Stimulated activated CD8-positive, alpha-beta memory T cell treated with anti-CD3 and anti-CD28 coated beads, Interleukin-12 subunit alpha, Interleukin-12 subunit beta, amount 100 ng/mL, for 1 hour (primary cell): ENCODE measurements at regions not wholly inside any gene's neighbourhood (a gene's known extent, or its start where the extent isn't known, plus 50 kb on each side); places are given as distances from the start of the nearest gene placed in this dataset.

ENCODE experiments used
- DNase-seq: peaks from one replicate; pipeline ENCODE4 v3.0.0-alpha.2; 2020; ENCODE audit warnings: low read depth

DNA sequence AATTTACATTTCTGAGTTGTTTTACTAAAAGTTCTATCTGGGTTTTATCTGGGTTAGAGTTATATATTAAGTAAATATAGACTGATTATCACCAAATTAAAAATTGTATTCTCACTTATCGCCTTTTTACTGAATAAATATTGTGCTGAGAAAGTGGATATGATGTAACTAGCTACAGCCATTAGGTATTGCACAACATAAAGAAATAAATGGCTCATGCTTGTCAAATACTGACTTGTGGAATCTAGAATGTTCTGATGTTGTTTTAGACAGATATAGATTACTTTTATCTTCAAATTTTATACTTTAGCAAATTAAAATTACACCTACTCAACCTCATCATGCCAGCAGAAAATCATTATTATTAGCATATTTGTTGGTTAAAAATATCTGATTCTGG is 1277.1 kb upstream of the MIR17HG start:
- no peak for DNase-seq

GRCh38 chr13:90070837-90071525 is 1276.5 kb upstream of the MIR17HG start:
- no peak for DNase-seq

- DNase-seq: no peak
These were observed 1262.7 kb upstream of the MIR17HG start for GRCh38 chr13:90084684-90085290.

DNA sequence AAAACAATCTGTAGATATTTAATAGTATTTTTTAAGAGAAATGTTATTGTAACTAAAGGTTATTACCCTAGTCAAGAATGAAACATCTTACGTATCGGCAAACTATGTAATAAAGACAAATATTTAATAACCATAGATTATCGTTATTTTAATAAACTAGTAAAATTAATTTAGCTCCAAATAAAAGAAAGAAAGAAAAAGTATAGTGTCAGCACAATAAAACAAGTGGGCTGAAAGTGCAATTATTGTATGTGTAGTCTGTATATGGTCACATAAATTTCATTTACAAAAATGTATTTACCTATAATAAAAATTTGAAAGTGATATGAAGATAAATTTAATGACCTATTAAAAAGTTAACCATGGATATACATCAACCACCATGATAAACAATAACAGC is 1258.4 kb upstream of the MIR17HG start:
- DNase-seq: no peak

GRCh38 chr13:90091611-90092010 is 1255.9 kb upstream of the MIR17HG start:
- DNase-seq: no peak

DNA sequence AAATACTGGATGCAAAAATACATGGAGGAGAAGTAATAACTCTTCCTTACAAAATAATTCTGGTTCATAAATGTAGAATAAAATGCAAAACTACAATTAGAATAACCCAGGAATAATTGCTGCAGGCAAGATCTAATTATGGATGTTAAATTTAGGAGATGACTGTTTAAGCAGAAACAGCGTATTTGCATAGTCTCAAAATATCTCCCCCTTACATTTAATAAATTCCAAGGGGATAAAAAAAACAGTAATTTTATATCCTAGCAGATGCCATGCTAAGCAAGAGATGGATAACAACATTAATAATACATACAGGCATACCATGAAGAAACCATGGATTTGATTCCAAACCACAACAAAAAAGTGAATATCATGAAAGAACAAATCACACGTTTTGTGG is 1253.1 kb upstream of the MIR17HG start:
- no peak for DNase-seq

DNA sequence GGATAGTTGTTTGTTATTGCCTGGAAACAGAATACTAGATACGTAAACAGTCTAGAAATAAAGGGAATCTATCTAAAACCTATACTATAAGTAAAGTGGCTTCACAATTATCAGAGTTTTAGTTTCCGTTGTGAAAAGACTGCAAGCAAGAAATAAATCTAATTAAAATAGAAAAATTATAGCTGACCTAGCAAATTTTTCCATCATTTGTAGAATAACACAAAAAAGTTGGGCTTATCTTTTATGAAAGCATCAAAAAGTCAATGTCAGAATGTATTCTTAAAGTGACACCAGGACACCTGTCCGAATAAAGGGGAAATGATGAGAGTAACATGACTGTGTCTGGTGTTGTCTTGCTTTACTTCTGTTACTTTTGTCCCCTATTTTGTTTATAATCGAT is 1248.9 kb upstream of the MIR17HG start:
- no peak for DNase-seq

GRCh38 chr13:90099847-90100246 is 1247.6 kb upstream of the MIR17HG start:
- DNase-seq: no peak

GRCh38 chr13:90103099-90103784 is 1244.2 kb upstream of the MIR17HG start:
- DNase-seq: no peak

GRCh38 chr13:90104764-90105163 is 1242.7 kb upstream of the MIR17HG start:
- DNase-seq: no peak

- DNase-seq: no peak
These were observed 1242.2 kb upstream of the MIR17HG start for GRCh38 chr13:90105276-90105675.

- DNase-seq: no peak
These were observed 1241.5 kb upstream of the MIR17HG start for GRCh38 chr13:90105849-90106496.

DNA sequence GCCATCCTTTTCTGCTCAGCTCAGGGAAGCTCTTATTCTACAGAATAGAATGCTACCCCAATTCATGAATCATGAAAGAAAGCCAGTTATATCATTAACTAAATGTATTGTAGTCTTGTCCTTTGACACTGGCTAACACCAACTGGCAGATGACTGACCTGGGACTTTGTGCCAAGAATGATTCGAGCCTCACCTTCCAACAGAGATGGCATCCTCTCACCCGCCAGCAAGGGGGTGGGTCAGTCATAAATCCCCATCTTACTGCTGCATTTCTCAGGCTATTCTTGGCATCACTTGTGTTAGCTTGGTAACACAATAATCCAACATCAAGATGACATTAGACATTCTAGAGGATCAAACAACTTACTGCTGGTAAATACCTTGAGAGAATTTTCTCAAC is 1239.8 kb upstream of the MIR17HG start:
- DNase-seq: no peak

- DNase-seq: no peak
These were observed 1238.9 kb upstream of the MIR17HG start for GRCh38 chr13:90108547-90108946.

DNA sequence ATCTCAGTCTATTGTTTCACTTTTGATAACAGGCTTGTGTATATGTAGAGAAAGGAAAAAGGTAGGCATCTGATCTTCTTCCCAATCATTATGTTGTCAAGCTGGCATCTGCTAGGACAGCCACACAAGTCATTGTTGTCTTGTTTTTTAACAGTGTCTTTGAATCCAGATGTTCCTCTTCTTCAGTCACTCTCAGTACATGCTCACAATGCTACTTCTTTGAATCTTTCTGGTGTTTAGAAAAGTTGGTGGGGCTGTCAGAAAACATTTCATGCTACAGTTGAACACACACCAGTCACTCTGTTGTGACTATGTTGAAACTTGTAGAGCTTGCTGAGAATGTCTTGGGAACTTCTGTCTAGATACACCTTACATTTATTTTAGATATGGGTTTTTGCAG is 1231.4 kb upstream of the MIR17HG start:
- no peak for DNase-seq

DNA sequence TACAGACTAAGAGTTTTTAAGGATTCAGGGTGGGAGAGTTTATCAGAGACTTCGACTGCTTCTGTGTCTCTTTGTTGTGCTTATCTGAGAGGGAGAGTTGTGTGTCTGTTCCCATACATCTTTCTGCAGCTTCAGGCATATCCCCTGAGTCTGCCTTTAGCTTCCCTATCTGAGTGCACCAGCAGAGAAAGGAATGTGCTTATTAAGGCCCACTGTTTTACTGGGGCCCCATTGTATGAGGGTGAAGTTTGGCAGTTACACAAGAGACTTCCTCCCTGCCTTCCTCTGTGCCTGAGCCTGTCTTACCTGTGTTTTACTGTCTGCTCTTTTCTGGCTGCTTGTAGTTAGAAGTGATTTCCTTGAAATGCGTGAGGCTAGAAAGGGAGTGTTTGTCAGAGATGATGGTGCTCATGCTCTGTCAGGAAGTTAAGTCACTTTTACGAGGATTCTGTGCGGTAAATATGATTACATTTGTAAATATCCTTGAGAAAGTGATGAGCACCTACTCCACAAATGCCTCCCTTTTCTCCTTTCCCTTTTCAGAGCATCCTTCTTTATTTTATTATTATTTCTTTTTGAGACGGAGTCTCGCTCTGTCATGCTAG is 1228.9 kb upstream of the MIR17HG start:
- DNase-seq: no peak

GRCh38 chr13:90120026-90120425 is 1227.5 kb upstream of the MIR17HG start:
- no peak for DNase-seq

GRCh38 chr13:90121784-90122183 is 1225.7 kb upstream of the MIR17HG start:
- DNase-seq: no peak

GRCh38 chr13:90122531-90122930 is 1225.0 kb upstream of the MIR17HG start:
- no peak for DNase-seq

DNA sequence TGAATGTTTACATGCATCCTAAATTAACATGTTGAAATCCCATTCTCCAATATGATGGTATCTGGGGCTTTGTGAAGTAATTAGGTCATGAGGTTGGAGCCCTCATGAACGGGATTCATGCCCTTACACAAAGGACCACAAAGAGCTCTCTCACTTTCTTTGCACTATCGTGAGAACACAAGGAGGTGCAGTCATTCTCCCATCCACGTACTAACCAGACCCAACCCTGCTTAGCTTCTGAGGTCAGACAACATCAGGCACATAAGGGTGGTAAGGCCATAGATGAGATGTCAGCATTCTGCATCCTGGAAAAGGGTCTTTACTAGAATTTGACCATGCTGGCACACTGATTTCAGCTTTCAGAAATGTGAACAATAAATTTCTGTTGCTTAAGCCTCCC is 1211.9 kb upstream of the MIR17HG start:
- DNase-seq: no peak

DNA sequence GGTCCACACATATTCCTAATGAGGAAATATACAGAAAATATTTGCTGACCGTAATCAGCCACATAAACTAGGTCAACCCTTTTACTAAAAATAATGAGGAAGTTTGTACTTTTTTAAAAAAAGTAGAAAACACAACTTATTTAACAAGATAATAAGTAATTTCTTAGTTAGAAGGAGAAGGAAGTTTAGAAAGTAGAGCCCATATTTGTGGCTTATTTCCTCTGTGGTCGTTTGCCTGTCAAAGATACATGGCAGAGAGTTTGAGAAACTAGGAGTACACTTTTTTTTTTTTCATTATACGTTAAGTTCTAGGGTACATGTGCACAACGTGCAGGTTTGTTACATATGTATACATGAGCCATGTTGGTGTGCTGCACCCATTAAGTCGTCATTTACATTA is 1205.2 kb upstream of the MIR17HG start:
- no peak for DNase-seq

DNA sequence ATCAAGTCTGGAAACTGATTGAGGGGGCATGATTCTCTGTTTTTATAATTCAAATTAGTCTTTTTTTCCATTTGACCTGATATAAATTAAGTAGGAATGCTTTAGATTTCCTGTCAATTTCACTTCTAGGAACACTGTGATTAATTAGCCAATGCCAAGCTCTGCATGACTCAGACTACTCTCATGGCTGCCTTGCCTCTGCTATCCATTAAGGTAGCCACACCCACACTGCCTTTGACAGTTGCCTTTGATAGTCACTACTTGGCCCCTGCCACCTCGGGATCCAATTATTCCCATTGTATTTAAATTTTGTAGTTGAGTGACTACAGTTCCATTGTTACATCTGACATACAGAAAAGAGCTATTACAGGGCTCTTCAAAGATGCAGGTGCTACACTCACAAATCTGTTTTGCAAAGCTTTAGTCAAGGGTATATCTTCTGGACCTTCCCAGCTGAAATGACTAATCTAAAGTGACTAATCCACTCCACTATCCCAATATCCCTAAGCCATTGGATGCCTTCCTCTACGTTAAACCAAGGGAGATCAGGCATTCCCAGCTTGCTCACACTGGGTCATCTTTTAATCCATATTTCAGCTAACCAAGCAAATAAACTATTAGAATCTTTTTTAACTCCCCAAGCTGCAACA is 1193.1 kb upstream of the MIR17HG start:
- no peak for DNase-seq
